GM23248 (cell line): ENCODE measurements at regions not wholly inside any gene's neighbourhood (a gene's known extent, or its start where the extent isn't known, plus 50 kb on each side); places are given as distances from the start of the nearest gene placed in this dataset.

Experiments used
- EZH2 ChIP-seq: fragments of 200-600 bp; sonication (generic); IDR thresholded peaks from 2 replicates; pipeline ENCODE4 v1.6.1; 2018; ENCODE audit warnings: antibody characterized with exemption, mild to moderate bottlenecking; ENCODE audit not compliant: insufficient read depth, poor library complexity, severe bottlenecking
- EZH2phosphoT487 ChIP-seq: fragments of 200-600 bp; sonication (generic); IDR thresholded peaks from 2 replicates; pipeline ENCODE4 v1.6.1; 2018; ENCODE audit warnings: antibody characterized with exemption, moderate library complexity, mild to moderate bottlenecking, low read depth; ENCODE audit not compliant: insufficient read depth

- no peak for TF ChIP-seq EZH2
- TF ChIP-seq EZH2phosphoT487 = no peak
Observed at GRCh38 chr6:8825726-8826125, 390.4 kb upstream of the SLC35B3 start.
